Activated CD4-positive, alpha-beta T cell treated with anti-CD3 and anti-CD28 coated beads, Interleukin-2, amount 10 ng/mL, durations not matched to agents 24 days and 14 days (primary cell): ENCODE measurements at regions not wholly inside any gene's neighbourhood (a gene's known extent, or its start where the extent isn't known, plus 50 kb on each side); places are given as distances from the start of the nearest gene placed in this dataset.

Experiments
- DNase-seq: peaks from one replicate; pipeline ENCODE4 v3.0.0; 2022
- H3K27ac Mint-ChIP-seq: one replicate; pipeline ENCODE4 v1.8.0; 2022; ENCODE audit warnings: mild to moderate bottlenecking, mixed read lengths
- H3K27me3 Mint-ChIP-seq: one replicate; pipeline ENCODE4 v1.8.0; 2022; ENCODE audit warnings: mixed read lengths
- H3K36me3 Mint-ChIP-seq: one replicate; pipeline ENCODE4 v1.8.0; 2022; ENCODE audit warnings: low read depth, mild to moderate bottlenecking, mixed read lengths
- H3K4me1 Mint-ChIP-seq: one replicate; pipeline ENCODE4 v1.8.0; 2021; ENCODE audit warnings: mixed read lengths
- H3K4me3 Mint-ChIP-seq: one replicate; pipeline ENCODE4 v1.8.0; 2022; ENCODE audit warnings: mild to moderate bottlenecking, moderate library complexity, mixed read lengths
- H3K9me3 Mint-ChIP-seq: one replicate; pipeline ENCODE4 v1.8.0; 2021; ENCODE audit warnings: mixed read lengths
- intact Hi-C: fragments of 100-400 bp; cut with micrococcal nuclease; formaldehyde crosslinking; loops from one replicate; pipeline ENCODE4 v1.15.1; 2023

DNA sequence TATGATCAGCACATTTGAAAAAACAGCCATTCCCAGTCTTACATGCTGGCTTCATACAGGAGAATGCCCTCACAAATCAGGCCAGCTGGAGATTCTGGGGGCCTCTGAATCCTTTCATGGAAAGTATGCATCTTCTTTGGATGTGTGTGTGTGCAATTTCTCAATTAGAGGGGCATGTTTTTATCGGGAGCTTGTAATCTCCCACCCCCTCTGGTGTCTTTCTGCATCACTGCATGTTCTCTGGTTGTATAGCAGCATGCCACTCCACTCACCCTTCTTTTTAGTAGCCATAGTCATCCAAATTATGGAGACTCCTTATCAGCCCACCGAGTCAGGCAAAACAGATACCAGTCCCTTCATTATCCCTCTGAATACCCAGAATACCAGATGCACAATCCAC lies 282.2 kb upstream of the SLIT2 start:
- DNase-seq = no peak
- H3K4me3 Mint-ChIP-seq = no peak overlapping the region
- H3K36me3 Mint-ChIP-seq = no peaks in the 10 kb centered on the region
- no peaks in the 10 kb centered on the region for H3K4me1 Mint-ChIP-seq
- intact Hi-C loops = no loop called here
- H3K27ac Mint-ChIP-seq = no peak overlapping the region
- H3K27me3 Mint-ChIP-seq = no peaks in the 10 kb centered on the region
- H3K9me3 Mint-ChIP-seq = peaks cover 7% of the 10 kb centered on the region

GRCh38 chr4:19961091-19961490 lies 290.6 kb upstream of the SLIT2 start:
- H3K27me3 Mint-ChIP-seq = no peaks in the 10 kb centered on the region
- H3K36me3 Mint-ChIP-seq = no peaks in the 10 kb centered on the region
- H3K4me3 Mint-ChIP-seq = no peak overlapping the region
- no peaks in the 10 kb centered on the region for H3K4me1 Mint-ChIP-seq
- no peak overlapping the region for H3K27ac Mint-ChIP-seq
- intact Hi-C loops = no loop called here
- H3K9me3 Mint-ChIP-seq = peaks cover 11% of the 10 kb centered on the region
- DNase-seq = no peak

DNA sequence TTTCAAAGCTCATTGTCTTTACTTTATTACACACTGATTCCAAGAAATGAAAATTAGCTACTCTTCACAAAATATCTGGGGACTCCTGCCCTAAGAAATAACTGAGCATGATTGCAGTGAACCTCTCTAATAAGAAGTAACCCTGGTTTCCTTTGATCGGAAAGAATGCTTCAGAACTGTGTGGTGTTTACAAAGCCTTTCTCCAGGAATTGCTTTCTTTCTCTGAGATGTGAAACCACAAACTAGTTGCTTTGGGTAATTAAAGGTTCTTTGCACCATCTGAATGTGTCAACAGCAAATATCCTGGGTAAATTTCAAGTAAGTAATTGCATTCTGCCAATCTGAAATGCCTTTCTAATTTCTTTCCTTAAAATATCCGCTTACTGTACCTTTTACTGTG lies 292.9 kb upstream of the SLIT2 start:
- DNase-seq = no peak
- Mint-ChIP-seq H3K4me3 (no peak overlapping the region), H3K27me3 (no peaks in the 10 kb centered on the region), H3K9me3 (peaks cover 8% of the 10 kb centered on the region), H3K27ac (no peak overlapping the region), H3K36me3 (no peaks in the 10 kb centered on the region), H3K4me1 (no peaks in the 10 kb centered on the region)
- intact Hi-C loops = no loop called here

- H3K36me3 Mint-ChIP-seq = no peaks in the 10 kb centered on the region
- H3K4me1 Mint-ChIP-seq = no peaks in the 10 kb centered on the region
- DNase-seq = no peak
- no peak overlapping the region for H3K27ac Mint-ChIP-seq
- intact Hi-C loops = no loop called here
- no peak overlapping the region for H3K4me3 Mint-ChIP-seq
- H3K27me3 Mint-ChIP-seq = no peaks in the 10 kb centered on the region
- peaks cover 3% of the 10 kb centered on the region for H3K9me3 Mint-ChIP-seq
Observed at GRCh38 chr4:19947349-19947748, 304.4 kb upstream of the SLIT2 start.

- H3K36me3 Mint-ChIP-seq = no peaks in the 10 kb centered on the region
- no peaks in the 10 kb centered on the region for H3K27me3 Mint-ChIP-seq
- DNase-seq = no peak
- intact Hi-C loops = no loop called here
- no peak overlapping the region for H3K27ac Mint-ChIP-seq
- peaks cover 8% of the 10 kb centered on the region for H3K9me3 Mint-ChIP-seq
- H3K4me1 Mint-ChIP-seq = no peaks in the 10 kb centered on the region
- H3K4me3 Mint-ChIP-seq = no peak overlapping the region
Observed at GRCh38 chr4:19945979-19946380, 305.7 kb upstream of the SLIT2 start.

- no peak for DNase-seq
- intact Hi-C loops = no loop called here
- no peaks in the 10 kb centered on the region for H3K36me3 Mint-ChIP-seq
- H3K4me3 Mint-ChIP-seq = no peak overlapping the region
- H3K4me1 Mint-ChIP-seq = no peaks in the 10 kb centered on the region
- H3K27ac Mint-ChIP-seq = no peak overlapping the region
- peaks cover 8% of the 10 kb centered on the region for H3K9me3 Mint-ChIP-seq
- H3K27me3 Mint-ChIP-seq = no peaks in the 10 kb centered on the region
Observed at GRCh38 chr4:19945501-19945900, 306.2 kb upstream of the SLIT2 start.

- intact Hi-C loops = no loop called here
- DNase-seq = no peak
Observed at GRCh38 chr4:19944806-19945205, 306.9 kb upstream of the SLIT2 start.

DNA sequence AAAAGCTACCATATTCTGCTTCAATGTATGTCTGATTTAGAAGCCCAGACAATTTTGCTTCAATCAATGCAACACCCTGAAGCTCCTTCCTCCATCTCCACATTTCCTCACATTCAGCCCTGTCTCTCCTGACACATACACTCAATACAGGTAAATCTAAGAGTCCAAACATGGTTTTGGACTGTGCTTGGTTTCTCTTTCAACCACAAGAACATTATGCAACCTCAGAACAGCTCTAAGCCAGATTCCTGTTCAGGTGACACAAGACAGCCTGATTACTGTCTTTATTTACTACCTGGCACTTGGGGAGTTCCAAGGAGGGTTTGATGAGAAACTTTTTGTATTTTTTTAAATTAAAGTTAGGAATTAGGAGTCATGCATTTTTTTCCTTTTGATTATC lies 307.5 kb upstream of the SLIT2 start:
- H3K27me3 Mint-ChIP-seq = no peaks in the 10 kb centered on the region
- no peaks in the 10 kb centered on the region for H3K4me1 Mint-ChIP-seq
- no peak overlapping the region for H3K4me3 Mint-ChIP-seq
- no peak for DNase-seq
- no peaks in the 10 kb centered on the region for H3K36me3 Mint-ChIP-seq
- peaks cover 8% of the 10 kb centered on the region for H3K9me3 Mint-ChIP-seq
- intact Hi-C loops = no loop called here
- H3K27ac Mint-ChIP-seq = no peak overlapping the region

More at GRCh38 chr4:19944806-19945205, 306.9 kb upstream of the SLIT2 start:
- Mint-ChIP-seq H3K36me3 (no peaks in the 10 kb centered on the region), H3K4me1 (no peaks in the 10 kb centered on the region), H3K27me3 (no peaks in the 10 kb centered on the region), H3K9me3 (peaks cover 8% of the 10 kb centered on the region), H3K4me3 (no peak overlapping the region), H3K27ac (no peak overlapping the region)

GRCh38 chr4:19941434-19941833 lies 310.3 kb upstream of the SLIT2 start:
- no peak overlapping the region for H3K4me3 Mint-ChIP-seq
- intact Hi-C loops = no loop called here
- H3K9me3 Mint-ChIP-seq = peaks cover 14% of the 10 kb centered on the region
- DNase-seq = no peak
- no peaks in the 10 kb centered on the region for H3K36me3 Mint-ChIP-seq
- H3K27me3 Mint-ChIP-seq = no peaks in the 10 kb centered on the region
- no peaks in the 10 kb centered on the region for H3K4me1 Mint-ChIP-seq
- H3K27ac Mint-ChIP-seq = no peak overlapping the region

GRCh38 chr4:19940861-19941260 lies 310.8 kb upstream of the SLIT2 start:
- Mint-ChIP-seq H3K36me3 (no peaks in the 10 kb centered on the region), H3K27me3 (no peaks in the 10 kb centered on the region), H3K27ac (no peak overlapping the region), H3K9me3 (peaks cover 14% of the 10 kb centered on the region), H3K4me3 (no peak overlapping the region), H3K4me1 (no peaks in the 10 kb centered on the region)
- intact Hi-C loops = no loop called here
- DNase-seq = no peak

DNA sequence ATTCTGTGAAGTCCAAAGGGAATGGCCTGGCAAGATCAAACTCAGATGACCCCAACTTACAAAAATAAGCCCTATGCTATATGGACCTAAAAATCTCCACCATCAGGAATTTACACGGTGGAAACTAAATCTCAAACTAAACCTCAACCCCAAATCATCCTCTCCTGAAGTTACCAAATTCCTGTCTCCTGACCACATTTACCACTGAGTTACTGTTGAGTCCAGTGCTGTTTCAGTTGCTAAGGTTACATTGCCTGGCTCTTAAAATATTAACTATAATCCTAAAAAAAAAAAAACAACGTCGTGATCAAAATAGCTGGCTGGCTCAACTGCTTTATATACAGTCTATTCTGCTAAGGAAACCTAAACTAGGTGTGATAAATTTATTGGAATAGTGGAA lies 315.2 kb upstream of the SLIT2 start:
- DNase-seq = no peak
- Mint-ChIP-seq H3K27me3 (no peaks in the 10 kb centered on the region), H3K4me1 (no peaks in the 10 kb centered on the region), H3K4me3 (no peak overlapping the region), H3K36me3 (no peaks in the 10 kb centered on the region), H3K27ac (no peak overlapping the region), H3K9me3 (peaks cover 16% of the 10 kb centered on the region)
- intact Hi-C loops = no loop called here

DNA sequence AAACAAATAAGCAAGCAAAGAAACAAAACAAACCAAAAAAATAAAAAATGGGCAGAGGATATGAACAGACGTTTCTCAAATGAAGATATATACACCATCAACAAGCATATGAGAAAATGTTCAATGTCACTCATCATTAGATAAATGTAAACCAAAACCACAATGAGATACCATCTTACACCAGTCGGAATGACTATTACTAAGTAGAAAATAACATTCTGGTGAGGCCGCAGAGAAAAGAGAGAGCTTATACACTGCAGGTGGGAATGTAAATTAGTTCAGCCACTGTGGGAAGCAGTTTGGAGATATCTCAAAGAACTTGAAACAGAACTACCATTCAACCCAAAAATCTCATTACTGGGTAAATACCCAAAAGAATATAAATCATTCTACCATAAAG lies 321.0 kb upstream of the SLIT2 start:
- Mint-ChIP-seq H3K36me3 (no peaks in the 10 kb centered on the region), H3K4me1 (no peaks in the 10 kb centered on the region)
- intact Hi-C loops = no loop called here

DNA sequence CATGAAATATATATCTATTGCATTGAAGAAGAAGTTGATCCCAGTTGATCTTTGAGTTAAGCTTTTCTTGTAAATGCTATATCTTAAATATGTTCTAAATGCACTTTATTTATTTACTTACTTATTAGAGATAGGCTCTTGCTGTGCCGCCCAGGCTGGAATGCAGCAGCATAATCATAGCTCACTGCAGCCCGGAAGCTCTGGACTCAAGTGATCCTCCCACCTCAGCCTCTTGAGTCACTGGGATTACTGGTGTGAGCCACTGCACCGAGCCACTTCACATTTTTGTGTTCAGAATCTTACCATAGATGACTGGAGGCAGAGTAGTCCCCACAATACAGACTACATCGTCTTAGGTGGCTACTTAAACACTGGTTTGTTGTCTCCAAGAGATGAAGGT lies 324.3 kb upstream of the SLIT2 start:
- Mint-ChIP-seq H3K36me3 (no peaks in the 10 kb centered on the region), H3K4me3 (no peak overlapping the region), H3K27me3 (no peaks in the 10 kb centered on the region), H3K4me1 (no peaks in the 10 kb centered on the region), H3K9me3 (peaks cover 5% of the 10 kb centered on the region), H3K27ac (no peak overlapping the region)
- no peak for DNase-seq
- intact Hi-C loops = no loop called here

More for the DNA sequence above, 321.0 kb upstream of the SLIT2 start:
- no peak for DNase-seq
- Mint-ChIP-seq H3K27ac (no peak overlapping the region), H3K27me3 (no peaks in the 10 kb centered on the region), H3K4me3 (no peak overlapping the region), H3K9me3 (peaks cover 5% of the 10 kb centered on the region)

DNA sequence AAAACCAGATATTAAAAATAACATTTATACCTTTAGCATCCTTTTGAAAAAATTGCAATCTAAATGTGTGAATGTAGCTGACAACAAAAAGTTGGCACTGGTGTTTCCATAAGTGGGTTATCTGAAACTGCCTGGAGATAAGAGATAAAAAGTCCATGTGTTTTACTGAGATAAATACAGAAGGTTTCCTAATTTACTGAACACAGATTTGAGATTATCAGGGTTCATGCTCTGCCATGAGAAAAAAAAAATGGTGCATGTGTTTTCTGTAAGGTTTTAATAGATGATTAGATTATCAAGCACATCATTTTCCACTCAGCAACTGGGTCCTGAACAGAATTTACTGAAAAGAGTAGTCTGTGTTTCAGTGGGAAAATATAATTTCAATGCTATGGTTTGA lies 326.2 kb upstream of the SLIT2 start:
- no peaks in the 10 kb centered on the region for H3K4me1 Mint-ChIP-seq
- intact Hi-C loops = no loop called here

DNA sequence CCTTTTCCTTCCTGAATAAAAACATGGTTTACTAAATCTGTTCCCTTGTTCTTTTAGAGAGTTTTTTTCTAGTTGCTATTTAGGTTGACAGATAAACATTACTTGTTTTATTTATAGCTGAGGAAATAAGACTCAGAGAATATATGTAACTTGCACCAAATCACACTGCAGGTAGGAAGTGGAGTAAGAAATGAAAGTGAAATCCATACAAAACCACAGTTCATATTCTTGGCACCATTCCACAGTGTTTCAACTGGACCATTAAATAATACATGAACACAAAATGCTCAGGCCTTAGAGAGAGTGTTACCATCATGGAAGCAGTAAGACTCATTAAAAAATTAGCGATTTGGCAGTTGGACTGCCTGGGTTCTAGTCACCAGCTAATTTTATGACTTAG lies 326.9 kb upstream of the SLIT2 start:
- intact Hi-C loops = no loop called here
- Mint-ChIP-seq H3K4me1 (no peaks in the 10 kb centered on the region), H3K4me3 (no peak overlapping the region), H3K27ac (no peak overlapping the region), H3K9me3 (no peaks in the 10 kb centered on the region), H3K27me3 (no peaks in the 10 kb centered on the region), H3K36me3 (no peaks in the 10 kb centered on the region)
- DNase-seq = no peak

More for the DNA sequence above, 326.2 kb upstream of the SLIT2 start:
- Mint-ChIP-seq H3K36me3 (no peaks in the 10 kb centered on the region), H3K4me3 (no peak overlapping the region), H3K27me3 (no peaks in the 10 kb centered on the region), H3K9me3 (no peaks in the 10 kb centered on the region), H3K27ac (no peak overlapping the region)
- DNase-seq = no peak
